IMR-90 (cell line): ENCODE measurements at regions not wholly inside any gene's neighbourhood (a gene's known extent, or its start where the extent isn't known, plus 50 kb on each side); places are given as distances from the start of the nearest gene placed in this dataset.
"Not testable (repeated sequence)": the region's sequence is repeated elsewhere in the genome, so short reads cannot be mapped to it uniquely, and the experiment has no call there.

ENCODE experiments used
- ATAC-seq: fragments of 200-7000 bp; cut with Tn5 transposase; 2 replicates; pipeline ENCODE4 v1.9.1; 2020; ENCODE audit warnings: low read depth, mild to moderate bottlenecking, moderate library complexity
- BruUV-seq: library from RNA; stranded (reverse); fragments of 400-500 nt; replicated peaks from 2 replicates; lab custom pipeline; 2021; lab: Mats Ljungman, UMichigan
- CTCF ChIA-PET: fragments of 300-600 bp; formaldehyde crosslinking; extraction: SDS; loops from one replicate; lab custom pipeline; 2021; ENCODE audit warnings: antibody characterized with exemption; lab: Yijun Ruan, JAX
- POLR2A ChIA-PET: fragments of 300-600 bp; sonication (Branson Sonifier 250); formaldehyde crosslinking; loops from one replicate; lab custom pipeline; 2022; ENCODE audit warnings: antibody characterized with exemption; ENCODE audit not compliant: unreplicated experiment; lab: Charles Lee
- DNase-seq: peaks from one replicate; pipeline ENCODE4 v3.0.0; 2013
- H2AFZ ChIP-seq: replicated peaks from 2 replicates; pipeline ENCODE3; 2013; ENCODE audit warnings: low read length, mild to moderate bottlenecking; ENCODE audit not compliant: poor library complexity
- H2AK5ac ChIP-seq: 2 replicates; pipeline ENCODE4 v1.6.1; 2013; ENCODE audit warnings: low read depth, low read length, inconsistent platforms
- H2AK9ac ChIP-seq: replicated peaks from 2 replicates; pipeline ENCODE3; 2013; ENCODE audit warnings: mild to moderate bottlenecking, low read depth, low read length, moderate library complexity; ENCODE audit not compliant: poor library complexity
- H2BK120ac ChIP-seq: 2 replicates; pipeline ENCODE4 v1.6.1; 2013; ENCODE audit warnings: low read depth, low read length, inconsistent platforms
- H2BK15ac ChIP-seq: 3 replicates; pipeline ENCODE4 v1.6.1; 2013; ENCODE audit warnings: low read depth, low read length, inconsistent platforms
- H2BK20ac ChIP-seq: 2 replicates; pipeline ENCODE4 v1.6.1; 2013; ENCODE audit warnings: low read depth, mild to moderate bottlenecking, inconsistent platforms, low read length, moderate library complexity
- H2BK5ac ChIP-seq: 2 replicates; pipeline ENCODE4 v1.6.1; 2013; ENCODE audit warnings: mild to moderate bottlenecking, low read depth, low read length, inconsistent platforms; ENCODE audit not compliant: poor library complexity, severe bottlenecking
- H3K14ac ChIP-seq: replicated peaks from 2 replicates; pipeline ENCODE4 v1.6.1; 2013; ENCODE audit warnings: low read depth, low read length, inconsistent platforms
- H3K18ac ChIP-seq: 2 replicates; pipeline ENCODE4 v1.6.1; 2013; ENCODE audit warnings: low read depth, low read length, control low read depth
- H3K23ac ChIP-seq: 2 replicates; pipeline ENCODE4 v1.6.1; 2013; ENCODE audit warnings: low read depth, low read length, inconsistent platforms
- H3K27ac ChIP-seq: 2 replicates; pipeline ENCODE4 v1.5.1; 2013; ENCODE audit warnings: mild to moderate bottlenecking, control low read depth, low read length; ENCODE audit not compliant: insufficient read depth
- H3K27me3 ChIP-seq: 2 replicates; pipeline ENCODE4 v1.6.1; 2013; ENCODE audit warnings: low read length; ENCODE audit not compliant: control insufficient read depth, insufficient read depth
- H3K36me3 ChIP-seq: 2 replicates; pipeline ENCODE4 v1.6.1; 2013; ENCODE audit warnings: low read length, mixed read lengths; ENCODE audit not compliant: control insufficient read depth, insufficient read depth
- H3K4ac ChIP-seq: 2 replicates; pipeline ENCODE4 v1.6.1; 2013; ENCODE audit warnings: low read depth, low read length, inconsistent platforms
- H3K4me1 ChIP-seq: 2 replicates; pipeline ENCODE4 v1.6.1; 2013; ENCODE audit warnings: low read length, mixed read lengths; ENCODE audit not compliant: control insufficient read depth, insufficient read depth
- H3K4me2 ChIP-seq: 2 replicates; pipeline ENCODE4 v1.6.1; 2013; ENCODE audit warnings: low read depth, mild to moderate bottlenecking, control low read depth, low read length, moderate library complexity
- H3K4me3 ChIP-seq: 2 replicates; pipeline ENCODE4 v1.5.1; 2013; ENCODE audit warnings: low read depth, mild to moderate bottlenecking, control low read depth, low read length, moderate library complexity; ENCODE audit not compliant: insufficient read depth
- H3K56ac ChIP-seq: 2 replicates; pipeline ENCODE4 v1.6.1; 2013; ENCODE audit warnings: low read length, inconsistent platforms; ENCODE audit not compliant: insufficient read depth; ENCODE audit errors: extremely low read depth
- H3K79me1 ChIP-seq, 2 experiments: 2 replicates each; pipeline ENCODE4 v1.6.1; 2013; ENCODE audit warnings: low read length in 2 of 2, inconsistent platforms in 1 of 2, low read depth in 1 of 2
- H3K9ac ChIP-seq: 2 replicates; pipeline ENCODE4 v1.6.1; 2013; ENCODE audit warnings: low read depth, low read length, control low read depth
- H3K9me1 ChIP-seq: 2 replicates; pipeline ENCODE4 v1.6.1; 2013; ENCODE audit warnings: low read length, inconsistent platforms; ENCODE audit not compliant: insufficient read depth
- H3K9me3 ChIP-seq: 2 replicates; pipeline ENCODE4 v1.6.1; 2013; ENCODE audit warnings: low read length; ENCODE audit not compliant: control insufficient read depth, insufficient read depth
- H4K20me1 ChIP-seq: 2 replicates; pipeline ENCODE4 v1.6.1; 2013; ENCODE audit warnings: low read length, inconsistent platforms; ENCODE audit not compliant: insufficient read depth
- H4K5ac ChIP-seq: 2 replicates; pipeline ENCODE4 v1.6.1; 2013; ENCODE audit warnings: mild to moderate bottlenecking, low read depth, low read length, control low read depth
- H4K8ac ChIP-seq, 2 experiments: 2 replicates each; pipeline ENCODE4 v1.6.1; 2013; ENCODE audit warnings: low read depth in 2 of 2, low read length in 2 of 2, control low read depth in 1 of 2, inconsistent platforms in 1 of 2
- H4K91ac ChIP-seq: 2 replicates; pipeline ENCODE4 v1.6.1; 2013; ENCODE audit warnings: low read depth, low read length, inconsistent platforms; ENCODE audit not compliant: insufficient read depth
- WGBS, 2 experiments: methylation state at CpG; one replicate each; pipeline versions ENCODE4 v1.1.5 to v1.1.7; 2013; ENCODE audit warnings: missing lambda C conversion rate in 2 of 2; ENCODE audit not compliant: insufficient read length in 1 of 2; ENCODE audit errors: extremely low coverage in 2 of 2; 5-methylcytosine and 5-hydroxymethylcytosine counted together
- dilution Hi-C: fragments of 300-500 bp; cut with HindIII; formaldehyde crosslinking; loops from one replicate; pipeline ENCODE4 v1.14.3; 2018; ENCODE audit warnings: low sequenced_read_pairs; ENCODE audit not compliant: unreplicated experiment
- in situ Hi-C: fragments of 300-500 bp; cut with MboI; formaldehyde crosslinking; loops from 3 replicates; pipeline ENCODE4 v1.14.3; 2019; ENCODE audit warnings: low sequenced_read_pairs, inconsistent platforms, mixed read lengths
- intact Hi-C: fragments of 100-400 bp; cut with micrococcal nuclease; formaldehyde crosslinking; loops from 2 replicates; pipeline ENCODE4 v1.10.0; 2022

GRCh38 chr2:87511195-87511778, 236.6 kb upstream of the PLGLB2 start:
- H4K8ac ChIP-seq, intact Hi-C loops, H3K18ac ChIP-seq, H3K9me3 ChIP-seq, H3K23ac ChIP-seq, H3K27me3 ChIP-seq, H2AK5ac ChIP-seq, H4K91ac ChIP-seq, H3K4me2 ChIP-seq, dilution Hi-C loops, H2AK9ac ChIP-seq, H3K79me1 ChIP-seq, H3K4me1 ChIP-seq, H2BK5ac ChIP-seq, H2BK120ac ChIP-seq, H2AFZ ChIP-seq, H2BK20ac ChIP-seq, H4K5ac ChIP-seq, H2BK15ac ChIP-seq, H3K4me3 ChIP-seq, BruUV-seq, H3K4ac ChIP-seq, H3K9ac ChIP-seq, H3K56ac ChIP-seq, H3K27ac ChIP-seq, DNase-seq, H3K9me1 ChIP-seq, H3K36me3 ChIP-seq, in situ Hi-C loops, ATAC-seq, H3K14ac ChIP-seq, POLR2A ChIA-PET, CTCF ChIA-PET: not testable (repeated sequence)
- WGBS, 2 experiments, result no CpG with 5 or more reads among the region's 8 CpGs
- H4K20me1 ChIP-seq, result peaks cover 29% of the 10 kb centered on the region

- POLR2A ChIA-PET, result interaction anchor here (0.7 kb wide), 1 partner anchor 636 kb away, joined by 5 read pairs; no protein-coding TSS in a partner anchor
- dilution Hi-C loops, H2BK20ac ChIP-seq, H3K27ac ChIP-seq, H3K4me3 ChIP-seq, H3K79me1 ChIP-seq, H3K36me3 ChIP-seq, H2AK9ac ChIP-seq, H3K4me2 ChIP-seq, BruUV-seq, intact Hi-C loops, H3K4ac ChIP-seq, H3K14ac ChIP-seq, DNase-seq, H3K23ac ChIP-seq, H3K9me3 ChIP-seq, H2AFZ ChIP-seq, H2BK5ac ChIP-seq, in situ Hi-C loops, H3K56ac ChIP-seq, H3K18ac ChIP-seq, H4K5ac ChIP-seq, H4K91ac ChIP-seq, H2AK5ac ChIP-seq, H2BK15ac ChIP-seq, CTCF ChIA-PET, H3K9me1 ChIP-seq, H2BK120ac ChIP-seq, H4K8ac ChIP-seq, H3K4me1 ChIP-seq, H3K9ac ChIP-seq, ATAC-seq, H3K27me3 ChIP-seq: not testable (repeated sequence)
- peaks cover 37% of the 10 kb centered on the region for H4K20me1 ChIP-seq
- no CpG with 5 or more reads among the region's 6 CpGs for WGBS, 2 experiments
Measured at GRCh38 chr2:87512864-87513530, 234.9 kb upstream of the PLGLB2 start.
